ENCODE measurements at regions not wholly inside any gene's neighbourhood (a gene's known extent, or its start where the extent isn't known, plus 50 kb on each side); places are given as distances from the start of the nearest gene placed in this dataset.
A peak's percentile ranks its signal among the peaks of the same experiment; 100 is the strongest.

GRCh38 chrX:39856472-39857121, 241.2 kb downstream of the BCOR start:
- intact Hi-C loops (cut with micrococcal nuclease), result loop anchor here (5.0 kb wide), 4 partner anchors 156 to 421 kb away; partner anchors contain the start of gene BCOR
- no peaks in the 10 kb centered on the region for H3K27me3 ChIP-seq (ENCODE audit: control insufficient read depth, insufficient read depth, low read length)
- H3K4me3 ChIP-seq (ENCODE audit: low read length), result no peak overlapping the region
- DNase-seq (no peak), ATAC-seq (no peak)
- H3K36me3 ChIP-seq (ENCODE audit: control insufficient read depth, insufficient read depth, low read length), result no peaks in the 10 kb centered on the region
- H3K9me3 Mint-ChIP-seq, result no peaks in the 10 kb centered on the region
- no peak for TF ChIP-seq CTCF (IDR thresholded peaks at IDR 0.05)
- no peaks in the 10 kb centered on the region for H3K9me3 ChIP-seq (ENCODE audit: control insufficient read depth, insufficient read depth, low read length)
- peaks cover 0 to 2% of the 10 kb centered on the region in 2 donors for H3K27me3 Mint-ChIP-seq (ENCODE audit: low read depth in 2 of 2)
- peaks cover 74% of the 10 kb centered on the region for H3K4me1 ChIP-seq (ENCODE audit: control insufficient read depth, insufficient read depth, low read length)
- peak overlapping the region; percentile 84 to 94 for H3K27ac Mint-ChIP-seq
- no peak overlapping the region for H3K27ac ChIP-seq (ENCODE audit: low read length)
- WGBS (ENCODE audit: insufficient coverage), result 89% methylated on average over 4 of the region's 7 CpGs
- H3K4me1 Mint-ChIP-seq, result peaks cover 39 to 64% of the 10 kb centered on the region in 2 donors
- H3K4me3 Mint-ChIP-seq, result no peak overlapping the region
- H3K36me3 Mint-ChIP-seq, result no peaks in the 10 kb centered on the region

- Mint-ChIP-seq H3K36me3 (no peaks in the 10 kb centered on the region), H3K4me1 (peaks cover 39 to 55% of the 10 kb centered on the region in 2 donors), H3K4me3 (no peak overlapping the region), H3K27me3 (ENCODE audit: low read depth in 2 of 2) (peaks cover 0 to 6% of the 10 kb centered on the region in 2 donors), H3K9me3 (no peaks in the 10 kb centered on the region), H3K27ac (peak overlapping the region in 1 of 2 donors; percentile 84)
- Histone ChIP-seq H3K9me3 (ENCODE audit: control insufficient read depth, insufficient read depth, low read length) (no peaks in the 10 kb centered on the region), H3K4me3 (ENCODE audit: low read length) (no peak overlapping the region), H3K4me1 (ENCODE audit: control insufficient read depth, insufficient read depth, low read length) (peaks cover 69% of the 10 kb centered on the region), H3K27ac (ENCODE audit: low read length) (no peak overlapping the region), H3K27me3 (ENCODE audit: control insufficient read depth, insufficient read depth, low read length) (no peaks in the 10 kb centered on the region), H3K36me3 (ENCODE audit: control insufficient read depth, insufficient read depth, low read length) (no peaks in the 10 kb centered on the region)
- ATAC-seq (peak in 1 of 3 donors; percentile 5), DNase-seq (peak in 1 of 2 donors; percentile 29)
- 44% methylated on average over 3 of the region's 3 CpGs for WGBS (ENCODE audit: insufficient coverage)
- intact Hi-C loops (cut with micrococcal nuclease), result loop anchor here (5.0 kb wide), 4 partner anchors 155 to 420 kb away; partner anchors contain the start of gene BCOR
- TF ChIP-seq CTCF (IDR thresholded peaks at IDR 0.05), result no peak
Observed at GRCh38 chrX:39857780-39858179, 240.0 kb downstream of the BCOR start.

GRCh38 chrX:39859991-39860861, 237.5 kb downstream of the BCOR start:
- H3K4me1 ChIP-seq (ENCODE audit: control insufficient read depth, insufficient read depth, low read length), result peaks cover 52% of the 10 kb centered on the region
- H3K4me3 ChIP-seq (ENCODE audit: low read length), result no peak overlapping the region
- no peaks in the 10 kb centered on the region for H3K27me3 ChIP-seq (ENCODE audit: control insufficient read depth, insufficient read depth, low read length)
- ATAC-seq, result peak; percentile 66 to 72 (median 71)
- intact Hi-C loops (cut with micrococcal nuclease), result loop anchor here (5.0 kb wide), 4 partner anchors 152 to 417 kb away; partner anchors contain the start of gene BCOR
- H3K36me3 ChIP-seq (ENCODE audit: control insufficient read depth, insufficient read depth, low read length), result no peaks in the 10 kb centered on the region
- peak overlapping the region; percentile 58 to 89 for H3K27ac Mint-ChIP-seq
- TF ChIP-seq CTCF (IDR thresholded peaks at IDR 0.05), result no peak
- peak overlapping the region; percentile 42 for H3K4me3 Mint-ChIP-seq
- H3K27ac ChIP-seq (ENCODE audit: low read length), result peak overlapping the region; percentile 35
- peaks cover 0 to 6% of the 10 kb centered on the region in 2 donors for H3K27me3 Mint-ChIP-seq (ENCODE audit: low read depth in 2 of 2)
- no peaks in the 10 kb centered on the region for H3K9me3 Mint-ChIP-seq
- peaks cover 23 to 38% of the 10 kb centered on the region in 2 donors for H3K4me1 Mint-ChIP-seq
- WGBS (ENCODE audit: insufficient coverage), result 15% methylated on average over 12 of the region's 13 CpGs
- peak; percentile 68 to 75 for DNase-seq
- no peaks in the 10 kb centered on the region for H3K9me3 ChIP-seq (ENCODE audit: control insufficient read depth, insufficient read depth, low read length)
- no peaks in the 10 kb centered on the region for H3K36me3 Mint-ChIP-seq

Measured in natural killer cell (primary cell).